Lower leg skin (tissue), 3 donors: ENCODE measurements at regions not wholly inside any gene's neighbourhood (a gene's known extent, or its start where the extent isn't known, plus 50 kb on each side); places are given as distances from the start of the nearest gene placed in this dataset.

Source experiments
- POLR2A ChIP-seq, 2 donors: fragments of 450-650 bp; IDR thresholded peaks; one replicate each; pipeline ENCODE4 v1.6.1; 2016 to 2017; ENCODE audit warnings: antibody characterized with exemption in 2 of 2, mild to moderate bottlenecking in 1 of 2, moderate library complexity in 1 of 2
- TF ChIP-seq, protein P1 (sequence below), 3 donors: fragments of 450-650 bp; IDR thresholded peaks; one replicate each; pipeline ENCODE4 v1.5.1; 2016; ENCODE audit warnings: antibody characterized with exemption in 3 of 3, mild to moderate bottlenecking in 3 of 3, moderate library complexity in 2 of 3

DNA sequence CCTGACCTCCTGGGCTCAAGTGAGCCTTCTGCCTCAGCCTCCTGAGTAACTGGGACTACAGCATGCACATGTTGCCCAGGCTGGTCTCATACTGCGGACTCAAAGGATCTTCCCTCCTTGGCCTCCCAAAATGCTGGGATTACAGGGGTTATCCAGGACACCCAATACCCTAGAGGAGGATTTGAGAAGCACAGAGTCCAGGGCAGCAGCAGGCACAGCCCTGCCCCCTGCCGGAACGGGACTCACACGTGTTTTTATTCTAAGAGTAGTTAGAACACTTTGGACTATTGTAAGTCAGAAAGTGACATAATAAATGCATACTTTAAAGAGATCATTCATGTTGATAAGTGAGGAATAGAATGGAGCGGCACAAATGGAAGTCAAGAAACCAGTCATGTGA is 80.2 kb downstream of the C6orf118 start:
- TF ChIP-seq, protein P1, sequence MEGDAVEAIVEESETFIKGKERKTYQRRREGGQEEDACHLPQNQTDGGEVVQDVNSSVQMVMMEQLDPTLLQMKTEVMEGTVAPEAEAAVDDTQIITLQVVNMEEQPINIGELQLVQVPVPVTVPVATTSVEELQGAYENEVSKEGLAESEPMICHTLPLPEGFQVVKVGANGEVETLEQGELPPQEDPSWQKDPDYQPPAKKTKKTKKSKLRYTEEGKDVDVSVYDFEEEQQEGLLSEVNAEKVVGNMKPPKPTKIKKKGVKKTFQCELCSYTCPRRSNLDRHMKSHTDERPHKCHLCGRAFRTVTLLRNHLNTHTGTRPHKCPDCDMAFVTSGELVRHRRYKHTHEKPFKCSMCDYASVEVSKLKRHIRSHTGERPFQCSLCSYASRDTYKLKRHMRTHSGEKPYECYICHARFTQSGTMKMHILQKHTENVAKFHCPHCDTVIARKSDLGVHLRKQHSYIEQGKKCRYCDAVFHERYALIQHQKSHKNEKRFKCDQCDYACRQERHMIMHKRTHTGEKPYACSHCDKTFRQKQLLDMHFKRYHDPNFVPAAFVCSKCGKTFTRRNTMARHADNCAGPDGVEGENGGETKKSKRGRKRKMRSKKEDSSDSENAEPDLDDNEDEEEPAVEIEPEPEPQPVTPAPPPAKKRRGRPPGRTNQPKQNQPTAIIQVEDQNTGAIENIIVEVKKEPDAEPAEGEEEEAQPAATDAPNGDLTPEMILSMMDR (IDR thresholded peaks at IDR 0.05), result no peak
- TF ChIP-seq POLR2A (IDR thresholded peaks at IDR 0.05), result no peak
